CD4-positive, alpha-beta T cell treated with Interleukin-6 at 100 ng/mL for 8 hours (primary cell): ENCODE measurements at regions not wholly inside any gene's neighbourhood (a gene's known extent, or its start where the extent isn't known, plus 50 kb on each side); places are given as distances from the start of the nearest gene placed in this dataset.

ENCODE experiments used
- DNase-seq: peaks from one replicate; pipeline ENCODE4 v3.0.0-alpha.2; 2020; ENCODE audit warnings: mixed read lengths, low spot score

DNA sequence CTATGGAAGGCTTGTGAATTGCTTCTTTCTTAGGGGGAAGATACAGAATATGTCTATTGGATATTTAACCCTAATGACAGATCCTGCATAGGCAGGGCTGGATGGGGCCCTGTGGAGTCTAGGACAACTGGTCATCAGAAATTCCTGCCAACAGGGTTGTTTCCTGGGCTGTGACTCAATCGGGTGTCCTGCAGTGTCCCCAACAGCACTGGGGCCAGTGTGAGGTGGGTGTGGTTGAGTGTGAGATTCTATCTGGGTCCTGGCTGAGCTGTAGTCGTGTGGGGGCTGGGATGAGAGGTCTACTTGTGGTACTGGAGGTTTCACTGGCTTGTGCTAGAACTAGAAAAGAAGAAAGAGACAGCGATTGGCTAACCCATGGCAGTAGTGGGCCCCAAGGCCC, 87.3 kb upstream of the WDR1 start:
- DNase-seq = peak; percentile 0

DNA sequence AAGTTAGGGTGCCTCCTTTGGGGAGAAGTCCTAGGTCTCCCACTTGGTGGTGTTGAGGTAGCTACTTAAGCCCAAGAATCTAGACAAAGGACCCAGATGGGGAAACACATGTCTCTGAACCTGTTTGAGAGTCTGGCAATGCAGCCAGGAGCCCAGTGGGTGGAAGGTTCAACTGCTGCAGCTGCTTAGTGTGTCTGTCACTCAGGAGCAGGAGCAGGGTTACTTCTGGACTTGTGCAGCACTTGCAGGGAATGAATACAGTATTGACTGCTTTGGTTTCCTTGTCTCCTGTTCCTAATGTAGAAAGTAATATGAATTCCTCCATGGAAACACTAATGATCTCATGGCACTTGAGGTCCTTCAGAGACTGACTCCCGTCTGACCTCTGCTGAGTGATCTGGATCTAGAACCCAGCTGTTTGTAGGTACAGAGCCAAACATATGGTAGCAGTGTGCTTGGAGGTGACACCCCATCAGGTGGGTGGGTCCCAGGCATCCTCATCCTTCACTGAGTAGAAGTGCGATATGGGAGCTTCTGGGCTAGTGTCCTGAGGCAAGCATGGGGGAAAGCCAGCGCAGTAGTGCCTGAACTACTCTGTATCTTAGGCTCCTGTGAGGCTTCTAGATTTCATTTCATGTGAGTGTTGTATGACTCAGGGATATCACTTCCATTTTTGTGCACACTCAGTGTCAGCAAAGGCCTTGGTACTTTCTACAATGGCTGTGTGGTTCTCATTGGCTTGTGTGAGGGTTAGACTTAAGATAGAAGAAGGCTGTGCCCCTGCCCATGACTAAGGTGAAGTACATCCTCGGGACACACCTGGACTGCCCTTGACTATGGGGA, 85.0 kb upstream of the WDR1 start:
- DNase-seq = no peak

DNA sequence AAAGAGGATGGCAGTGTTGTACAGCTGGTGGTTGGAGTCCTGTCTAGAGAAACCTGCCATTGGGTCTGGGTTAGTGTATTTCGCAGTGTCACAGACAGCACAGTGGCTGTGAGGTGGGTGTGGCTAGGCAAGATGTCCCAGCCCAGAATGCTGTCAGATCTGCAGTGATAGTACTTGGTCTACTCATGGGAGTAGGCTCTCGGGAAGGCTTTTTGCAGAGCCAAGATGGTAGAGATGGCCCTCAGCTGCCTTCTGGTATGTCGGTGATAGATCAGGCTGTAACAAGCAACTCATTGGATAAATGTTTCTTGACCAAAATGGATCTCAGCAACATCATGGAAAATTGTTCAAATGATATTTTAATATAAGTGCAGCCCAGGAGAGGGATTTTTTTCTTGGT, 84.3 kb upstream of the WDR1 start:
- DNase-seq = peak; percentile 0

DNA sequence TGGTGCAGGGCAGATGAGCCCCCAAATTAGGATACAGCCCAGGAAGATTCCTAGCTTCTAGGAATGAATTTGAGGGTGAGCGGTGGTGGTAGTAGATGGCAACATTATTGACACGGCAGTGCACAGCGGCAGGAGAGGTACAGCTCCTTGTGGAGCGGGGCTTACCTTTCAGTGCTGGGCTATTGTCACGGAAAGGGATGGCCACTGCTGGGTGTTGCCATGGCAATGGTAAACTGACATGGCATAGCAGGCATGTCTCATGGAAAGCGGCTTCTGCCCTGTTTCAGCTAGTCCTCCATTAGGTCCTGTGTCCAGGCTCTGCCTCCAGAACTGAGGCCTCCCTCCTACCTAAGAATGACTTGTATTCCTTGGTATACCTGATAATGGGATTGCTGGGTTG, 81.8 kb upstream of the WDR1 start:
- DNase-seq = no peak

DNA sequence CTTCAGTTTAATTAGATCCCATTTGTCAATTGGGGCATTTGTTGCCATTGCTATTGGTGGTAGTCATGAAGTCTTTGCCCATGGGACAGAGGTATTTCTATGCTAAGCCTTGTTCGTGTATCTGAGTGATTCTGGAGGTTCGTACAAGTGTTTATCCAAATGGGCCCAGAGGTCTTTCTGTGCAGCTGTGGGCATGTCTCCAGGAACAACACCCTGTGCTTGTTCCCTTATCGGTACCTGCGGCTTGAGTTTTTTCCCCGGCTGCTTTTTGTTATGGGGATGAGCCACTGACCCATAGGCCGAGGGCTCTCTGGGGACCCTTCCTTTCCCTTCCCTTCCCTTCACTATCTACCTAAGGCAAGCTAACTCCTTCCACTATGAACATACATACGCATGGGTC, 81.4 kb upstream of the WDR1 start:
- no peak for DNase-seq

DNA sequence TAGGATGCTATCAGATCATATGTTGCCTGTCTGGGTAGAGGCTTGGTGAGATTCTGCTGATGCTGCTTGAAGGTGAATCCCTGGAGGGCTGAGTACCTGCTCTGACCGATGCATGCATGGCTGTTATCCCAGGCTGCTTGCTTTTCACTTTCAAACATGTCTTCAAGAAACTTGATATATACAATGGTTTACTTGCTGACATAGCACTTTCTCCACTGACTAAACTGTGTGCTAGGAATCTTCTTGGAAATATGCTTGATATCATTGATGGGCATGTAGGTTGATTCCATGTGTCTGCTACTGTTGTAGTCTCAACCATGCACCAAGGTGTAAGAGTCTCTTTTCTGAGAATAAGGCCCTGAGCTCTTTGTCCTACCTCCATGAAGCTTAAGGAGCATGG, 79.6 kb upstream of the WDR1 start:
- no peak for DNase-seq

DNA sequence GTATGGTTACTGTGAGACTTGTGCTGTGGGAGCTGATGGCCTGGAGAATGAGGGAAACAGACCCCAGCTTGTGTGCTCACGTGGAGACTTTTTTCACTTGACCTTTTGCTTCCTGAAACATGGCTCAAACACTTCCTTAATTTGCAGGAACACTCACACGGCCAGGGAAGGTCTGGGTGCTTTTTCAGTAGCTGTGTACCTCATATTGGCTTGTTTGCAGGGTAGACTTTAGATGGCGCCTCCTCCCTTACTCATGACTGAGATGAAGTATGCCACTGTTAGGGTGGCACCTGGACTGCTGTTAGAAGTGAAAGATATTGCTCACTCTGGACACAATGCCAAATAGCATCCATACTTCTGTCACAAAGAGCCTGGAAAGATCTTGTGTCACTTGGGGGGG, 75.7 kb upstream of the WDR1 start:
- DNase-seq = peak; percentile 0

DNA sequence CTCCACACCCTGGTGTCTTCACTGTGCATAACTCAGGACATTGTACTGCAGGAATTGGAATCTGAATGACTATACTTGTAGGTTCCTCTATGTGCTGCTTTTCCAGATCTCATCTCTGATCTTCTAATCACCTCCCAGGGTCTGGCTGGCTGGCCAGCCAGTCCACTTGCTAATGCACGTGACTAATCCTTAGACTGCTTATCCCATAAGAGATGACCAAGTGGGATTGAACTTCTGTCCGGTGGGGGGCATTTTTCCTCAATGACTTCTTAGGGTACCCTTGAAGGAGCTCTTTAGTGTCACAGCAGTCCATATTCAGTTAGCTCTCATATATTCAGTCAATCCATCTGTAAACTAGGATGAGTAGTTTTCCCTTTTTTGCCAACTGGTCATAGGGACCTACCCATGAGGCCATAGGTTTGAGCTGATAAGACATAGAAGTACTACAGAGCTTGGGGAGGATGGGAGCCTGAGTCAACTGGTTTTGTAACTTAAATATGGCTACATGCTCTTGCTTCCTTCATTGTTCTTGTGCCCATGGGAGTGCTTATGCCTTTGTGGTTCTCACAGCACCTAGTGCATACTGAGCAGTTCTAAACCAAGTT, 71.9 kb upstream of the WDR1 start:
- DNase-seq = no peak

DNA sequence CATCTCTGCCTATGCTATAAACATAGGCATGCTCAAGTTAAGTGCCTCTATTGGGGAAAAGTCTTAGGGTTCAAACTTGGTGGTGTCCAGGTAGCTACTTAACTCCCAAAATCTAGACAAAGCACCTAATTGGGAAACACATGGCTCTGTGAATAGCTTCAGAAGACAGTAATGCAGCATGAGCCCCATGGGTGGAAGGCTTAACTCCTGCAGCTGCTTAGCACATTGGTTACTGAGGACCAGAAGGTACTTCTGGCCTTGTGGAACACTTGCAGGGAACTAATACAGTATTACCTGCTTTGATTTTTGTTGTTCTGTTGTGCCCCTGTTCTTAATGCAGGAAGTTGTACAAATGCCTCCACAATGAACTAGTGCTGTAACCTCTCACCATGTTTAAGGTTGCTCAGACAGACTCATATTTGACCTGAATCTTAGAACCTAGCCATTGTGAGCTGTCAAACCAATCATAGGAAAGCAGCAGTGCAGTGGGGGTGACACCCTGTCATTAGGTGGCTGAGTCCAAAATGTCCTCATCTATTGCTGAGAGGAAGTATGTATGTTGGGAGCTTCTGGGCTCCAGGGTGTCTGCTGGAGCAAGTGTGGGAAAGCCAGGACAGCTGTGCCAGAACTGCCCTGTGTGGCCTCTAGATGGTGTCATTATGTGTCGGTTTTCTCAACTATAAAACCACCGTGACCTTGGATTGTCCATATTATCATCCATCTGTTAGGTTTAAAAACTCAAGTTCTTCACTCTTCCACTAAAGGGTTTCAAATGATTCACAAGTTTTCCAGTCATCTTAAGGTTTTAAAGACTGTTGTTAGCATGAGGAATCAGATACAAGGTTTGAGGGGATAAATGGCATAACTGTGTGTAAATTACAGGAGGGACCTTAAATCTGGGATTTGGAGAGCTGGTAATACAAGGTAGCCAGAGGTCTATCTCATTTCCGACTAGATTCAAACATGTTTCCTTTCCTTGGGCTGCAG, 69.9 kb upstream of the WDR1 start:
- no peak for DNase-seq

DNA sequence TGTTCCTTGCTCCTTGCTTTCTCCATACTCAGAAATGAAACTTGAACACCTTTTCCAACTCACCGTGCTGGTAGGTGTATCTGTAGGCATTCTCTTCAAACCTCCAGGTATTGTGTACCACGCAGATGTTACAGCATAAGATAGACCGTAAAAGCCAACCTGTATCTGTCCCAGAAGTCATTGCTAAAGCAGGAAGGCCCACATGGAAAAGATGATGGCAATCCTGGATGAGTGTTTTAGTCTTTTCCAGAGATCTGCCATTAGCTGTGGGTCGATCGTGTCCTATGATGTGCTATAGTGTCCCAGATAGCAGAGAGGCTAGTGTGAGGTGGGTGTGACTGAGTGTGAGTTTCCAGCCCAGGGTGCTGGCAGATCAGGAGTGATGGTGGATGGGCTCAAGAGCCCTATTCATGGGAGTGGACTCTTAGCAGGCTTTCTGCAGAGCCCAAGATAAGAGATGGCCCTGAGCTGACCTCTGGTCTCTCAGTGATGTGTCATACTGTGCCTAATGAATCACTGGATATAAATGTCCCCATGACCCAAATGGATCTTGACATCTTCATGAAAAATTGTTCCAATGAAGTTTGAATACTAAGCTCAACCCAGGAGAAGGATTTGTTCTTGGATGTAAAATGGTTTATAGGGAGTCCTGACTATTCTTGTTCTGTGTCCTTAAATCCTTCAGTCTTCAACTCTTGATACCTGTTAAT, 69.1 kb upstream of the WDR1 start:
- DNase-seq = no peak

DNA sequence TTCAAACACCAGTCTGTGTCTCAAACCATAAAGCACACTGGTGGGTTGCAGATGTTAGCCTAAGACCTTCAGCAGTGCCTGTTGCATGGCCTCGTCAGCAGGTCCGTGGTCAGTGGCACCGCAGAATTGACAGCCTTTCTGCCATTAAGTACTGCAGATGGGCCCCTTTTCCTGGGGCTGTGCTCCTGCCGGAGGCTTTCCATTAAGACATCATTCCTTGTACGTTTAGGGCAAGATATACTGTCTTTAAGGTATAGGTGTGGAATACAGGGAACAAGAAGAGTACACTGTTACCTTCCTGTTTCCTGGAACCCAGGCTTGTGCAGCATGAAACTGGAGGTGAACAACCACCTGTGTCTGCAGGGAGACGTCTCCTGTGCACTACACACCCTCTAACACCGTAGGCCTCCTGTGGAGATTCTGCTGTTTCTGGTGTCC, 67.9 kb upstream of the WDR1 start:
- no peak for DNase-seq

DNA sequence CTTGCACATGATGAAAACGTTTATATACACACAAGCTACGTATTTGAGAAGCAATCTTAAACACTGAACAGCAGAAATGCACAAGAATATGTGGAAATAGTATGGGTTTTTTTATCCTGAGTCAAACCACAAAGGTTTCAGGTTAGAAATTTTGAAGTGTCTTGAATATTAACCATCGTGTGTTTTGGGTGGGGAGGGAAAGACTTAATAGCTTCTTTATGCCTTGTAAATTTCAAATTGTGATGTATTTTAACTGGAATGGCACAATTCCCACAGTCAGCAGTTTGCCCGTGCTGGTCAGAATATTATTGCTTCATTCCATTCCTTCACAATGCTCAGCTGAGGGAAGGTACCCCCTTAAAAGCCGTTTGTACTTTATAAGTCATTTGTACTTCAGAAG, 67.4 kb upstream of the WDR1 start:
- no peak for DNase-seq

DNA sequence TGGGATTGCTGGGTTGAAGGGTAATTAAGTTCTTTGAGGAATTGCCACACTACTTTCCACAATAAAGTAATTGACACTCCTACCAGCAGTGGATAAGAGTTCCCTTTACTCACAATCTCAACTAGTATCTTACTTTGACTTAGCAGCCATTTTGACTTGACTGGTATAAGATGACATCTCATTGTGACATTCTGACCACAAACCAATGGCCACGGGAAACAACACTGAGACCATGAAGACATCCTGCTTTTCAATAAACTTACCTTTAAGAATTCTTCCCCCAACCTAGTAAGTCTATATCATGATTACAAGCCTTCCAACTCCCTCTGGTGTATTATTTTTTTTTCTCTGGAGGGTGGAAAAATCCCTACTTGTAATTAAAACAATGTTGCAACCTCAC, 66.9 kb upstream of the WDR1 start:
- DNase-seq = no peak

DNA sequence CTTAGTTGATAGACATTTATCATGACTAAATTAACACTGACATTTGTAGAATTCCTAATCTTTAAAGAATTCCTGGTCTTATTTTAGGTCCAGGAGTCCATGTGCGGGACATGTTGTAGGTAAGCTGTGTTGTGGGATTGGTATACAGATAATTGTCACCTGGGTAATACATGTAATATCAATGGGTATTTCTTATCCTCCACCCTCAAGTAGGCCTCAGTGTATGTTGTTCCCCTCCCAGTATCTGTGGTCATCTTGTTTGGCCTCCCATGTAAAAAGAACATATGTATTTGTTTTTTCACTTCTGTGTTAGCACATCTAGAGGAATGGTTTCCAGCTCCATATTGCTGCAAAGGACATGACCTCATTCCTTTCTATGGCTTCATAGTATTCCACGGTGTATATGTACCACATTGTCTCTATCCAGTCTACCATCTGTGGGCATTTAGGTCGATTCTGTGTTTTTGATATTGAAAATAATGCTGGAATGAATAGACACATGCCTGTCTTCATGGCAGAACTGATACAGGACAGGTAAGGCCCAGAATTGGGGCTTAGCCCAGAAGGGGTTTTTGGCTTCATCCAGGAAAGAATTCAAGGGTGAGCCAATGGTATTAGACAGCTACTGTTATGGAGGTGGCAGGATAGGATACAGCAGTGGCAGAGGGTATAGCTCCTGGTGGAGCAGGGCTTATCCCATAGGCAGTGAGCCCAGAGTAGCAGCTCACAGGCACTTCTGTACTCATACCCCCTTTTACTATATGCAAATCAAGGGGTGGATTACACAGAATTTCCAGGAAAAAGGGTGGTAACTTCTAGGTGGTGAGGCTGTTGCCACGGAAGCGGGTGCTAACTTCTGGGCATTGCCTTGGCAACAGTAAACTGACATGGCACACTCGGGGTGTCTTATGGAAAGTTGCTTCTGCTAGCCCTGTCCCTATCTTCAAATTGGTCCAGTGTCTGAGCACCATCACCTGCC, 66.1 kb upstream of the WDR1 start:
- DNase-seq = no peak

DNA sequence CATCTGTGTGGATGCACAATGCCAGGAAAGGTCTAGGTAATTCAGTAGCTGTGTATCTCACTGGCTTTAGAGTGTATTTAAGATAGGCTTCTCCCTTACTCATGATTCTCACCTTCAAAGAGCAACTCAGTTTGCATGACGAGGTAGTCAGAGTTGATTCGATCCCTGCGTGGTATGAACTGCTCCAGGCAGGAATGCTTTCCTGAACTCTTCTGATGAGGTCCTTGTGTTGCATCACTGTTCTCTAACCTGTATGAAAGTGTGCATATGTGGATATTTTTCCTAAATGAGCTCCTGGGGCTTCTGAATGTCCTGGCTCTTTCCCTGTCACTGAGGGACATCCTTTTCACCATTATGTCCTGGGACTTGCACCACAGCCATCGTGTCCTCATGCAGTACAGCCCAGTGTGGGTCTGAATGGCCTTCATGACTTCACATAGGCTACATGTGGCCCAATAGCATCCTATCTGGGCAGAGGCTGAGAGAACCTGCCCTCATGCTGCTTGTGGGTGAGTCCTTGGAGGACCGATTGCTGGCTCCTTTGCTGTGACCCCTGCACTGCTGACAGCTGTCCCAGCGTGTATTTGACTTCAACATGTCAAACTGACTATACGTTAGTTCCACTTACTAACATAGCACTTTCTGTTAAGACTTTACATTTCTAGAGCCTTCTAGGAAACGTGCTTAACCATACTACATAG, 65.3 kb upstream of the WDR1 start:
- no peak for DNase-seq

DNA sequence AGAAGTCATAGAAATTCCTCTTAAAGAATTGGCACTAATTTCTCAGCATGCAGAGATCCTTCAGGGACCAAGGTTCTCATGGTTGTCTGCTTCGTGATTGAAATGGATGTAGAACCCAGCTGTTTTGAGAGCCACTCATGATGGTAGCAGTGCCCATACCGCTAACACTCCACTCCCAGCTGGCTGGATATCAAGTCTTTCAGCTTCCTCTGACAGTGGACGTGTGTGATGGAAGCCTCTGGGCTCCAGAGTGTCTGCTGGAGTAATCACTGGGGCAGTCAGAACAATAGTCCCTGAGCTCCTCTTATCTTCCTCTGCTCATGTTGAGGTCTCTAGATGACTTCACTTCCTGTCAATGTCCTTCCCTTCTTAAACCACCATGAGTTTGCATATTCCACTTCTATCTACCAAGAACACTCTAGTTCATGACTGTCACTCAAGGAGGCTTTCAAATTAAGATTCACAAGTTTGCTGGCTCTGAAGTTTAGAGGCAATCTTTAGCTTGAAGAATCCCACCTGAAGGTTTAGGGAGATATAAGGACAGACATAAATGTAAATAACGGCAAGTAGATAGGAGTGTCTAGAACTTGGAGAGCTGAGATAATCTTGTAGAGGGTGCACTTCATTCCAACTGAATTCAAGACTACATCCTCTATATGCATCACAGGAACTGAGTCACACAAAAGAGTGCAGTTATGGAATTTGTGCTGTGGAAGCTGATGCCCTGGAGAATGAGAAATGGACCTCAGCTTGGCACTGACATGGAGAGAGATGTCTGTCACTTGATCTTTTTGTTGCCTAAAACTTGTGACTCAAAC, 64.5 kb upstream of the WDR1 start:
- peak; percentile 23 for DNase-seq

DNA sequence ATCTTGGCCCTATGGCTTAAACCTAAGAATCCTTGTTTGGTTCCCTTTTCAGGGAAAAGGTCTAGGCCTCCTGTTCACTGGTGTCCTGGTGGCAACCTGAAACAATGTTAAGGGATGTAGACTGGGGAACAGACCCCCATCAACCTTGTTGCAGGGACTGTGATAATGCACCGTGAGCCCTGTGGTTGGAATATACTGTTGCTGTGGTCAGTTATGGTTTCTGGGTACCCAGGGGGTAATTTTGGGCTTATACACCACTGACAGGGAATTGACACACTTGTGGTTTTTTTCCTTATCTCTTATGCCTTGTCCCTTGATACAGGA, 64.0 kb upstream of the WDR1 start:
- no peak for DNase-seq

DNA sequence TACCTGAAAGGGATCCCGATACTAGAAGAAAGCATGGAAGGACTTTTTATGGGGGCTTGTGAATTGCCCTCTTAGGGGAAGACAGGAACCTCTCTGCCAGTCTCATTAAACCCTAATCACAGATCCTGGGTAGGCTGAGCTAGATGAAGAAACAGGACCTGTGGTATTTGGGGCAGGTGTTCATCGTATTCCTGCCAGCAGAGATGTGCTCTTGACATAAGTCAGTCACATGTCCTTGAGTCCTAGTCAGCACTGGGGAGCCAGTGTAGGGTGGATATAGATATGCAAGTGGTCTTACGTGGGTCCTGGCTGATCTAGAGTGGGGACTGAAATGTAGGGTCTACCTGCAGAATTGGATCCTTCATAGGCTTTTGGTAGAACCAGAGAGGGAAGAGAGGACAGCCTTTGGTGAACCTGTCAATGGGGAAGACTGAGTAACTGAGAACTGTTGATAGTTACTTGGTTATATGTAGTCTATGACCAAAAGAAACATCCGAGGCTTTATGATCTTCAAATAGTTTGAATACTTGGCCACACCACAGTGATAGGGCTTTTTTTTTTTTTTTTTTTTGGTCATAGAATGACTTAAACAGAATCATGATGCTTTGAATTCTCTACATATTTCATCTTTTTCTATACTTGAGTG, 63.5 kb upstream of the WDR1 start:
- no peak for DNase-seq

DNA sequence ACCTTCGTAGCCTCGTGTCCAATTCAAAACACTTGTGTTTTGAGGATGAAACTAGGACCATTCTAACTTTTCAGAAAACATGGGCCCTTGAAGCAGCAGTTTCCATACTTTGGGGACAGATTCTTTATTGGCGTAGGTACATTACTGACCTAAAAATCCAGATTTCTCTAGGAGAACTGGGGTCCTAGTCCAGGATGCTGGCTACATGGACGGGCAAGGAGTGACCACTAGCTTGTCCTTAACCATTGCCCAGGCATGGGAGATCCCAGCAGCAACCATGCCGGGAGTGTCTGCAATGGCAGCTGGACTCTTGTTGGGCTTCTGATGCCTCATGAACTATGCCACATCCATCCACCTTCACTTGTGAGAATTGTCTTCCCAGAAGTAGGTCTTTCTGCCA, 62.2 kb upstream of the WDR1 start:
- no peak for DNase-seq
